ENCODE measurements at regions not wholly inside any gene's neighbourhood (a gene's known extent, or its start where the extent isn't known, plus 50 kb on each side); places are given as distances from the start of the nearest gene placed in this dataset.

- Histone ChIP-seq H3K4me2 (ENCODE audit: low read depth, low read length) (no peak overlapping the region), H3K18ac (ENCODE audit: low read depth, low read length) (no peak overlapping the region), H4K91ac (ENCODE audit: insufficient read depth, low read depth, low read length) (no peak overlapping the region), H4K8ac (ENCODE audit: low read depth in 2 of 2, low read length in 2 of 2) (no peak overlapping the region), H2BK5ac (ENCODE audit: low read depth, low read length, poor library complexity, severe bottlenecking) (no peak overlapping the region), H3K36me3 (ENCODE audit: control insufficient read depth, insufficient read depth, low read length) (no peaks in the 10 kb centered on the region), H4K5ac (ENCODE audit: low read depth, low read length) (no peak overlapping the region), H4K20me1 (ENCODE audit: insufficient read depth, low read length) (no peaks in the 10 kb centered on the region), H2BK15ac (ENCODE audit: low read depth, low read length) (no peak overlapping the region), H3K23ac (ENCODE audit: low read depth, low read length) (no peak overlapping the region), H2AK5ac (ENCODE audit: low read depth, low read length) (no peak overlapping the region), H3K9ac (ENCODE audit: low read depth, low read length) (no peak overlapping the region), H3K27me3 (ENCODE audit: control insufficient read depth, insufficient read depth, low read length) (peaks cover 11% of the 10 kb centered on the region; the same call in 1 of the 2 replicates), H3K4ac (ENCODE audit: low read depth, low read length) (no peak overlapping the region), H3K4me1 (ENCODE audit: control insufficient read depth, insufficient read depth, low read length) (no peaks in the 10 kb centered on the region), H3K79me1 (ENCODE audit: low read depth in 1 of 2, low read length in 2 of 2) (no peaks in the 10 kb centered on the region), H3K9me3 (ENCODE audit: control insufficient read depth, insufficient read depth, low read length) (no peaks in the 10 kb centered on the region), H2AFZ (replicated peaks; ENCODE audit: low read length, poor library complexity) (no peak overlapping the region), H3K14ac (replicated peaks; ENCODE audit: low read depth, low read length) (no peak overlapping the region), H2AK9ac (replicated peaks; ENCODE audit: low read depth, low read length, poor library complexity) (no peak overlapping the region), H2BK20ac (ENCODE audit: low read depth, low read length) (no peak overlapping the region), H3K9me1 (ENCODE audit: insufficient read depth, low read length) (no peaks in the 10 kb centered on the region), H3K56ac (ENCODE audit: extremely low read depth, insufficient read depth, low read length) (no peak overlapping the region), H3K4me3 (ENCODE audit: insufficient read depth, low read depth, low read length) (no peak overlapping the region), H2BK120ac (ENCODE audit: low read depth, low read length) (no peak overlapping the region), H3K27ac (ENCODE audit: insufficient read depth, low read length) (no peak overlapping the region)
- ChIA-PET CTCF (no interaction called here), POLR2A (ENCODE audit: unreplicated experiment) (no interaction called here)
- dilution Hi-C loops (cut with HindIII; ENCODE audit: low sequenced_read_pairs, unreplicated experiment): no loop called here
- 3% methylated on average over 12 of the region's 51 CpGs; no CpG with 5 or more reads in 1 of the 2 experiments for WGBS, 2 experiments (ENCODE audit: extremely low coverage in 2 of 2, insufficient read length in 1 of 2)
- DNase-seq (no peak), ATAC-seq (ENCODE audit: low read depth) (peak; percentile 72)
- intact Hi-C loops (cut with micrococcal nuclease): no loop called here
- TF ChIP-seq RFX5 (IDR thresholded peaks at IDR 0.05; ENCODE audit: low read depth, low read length) (no peak), RCOR1 (IDR thresholded peaks at IDR 0.05; ENCODE audit: insufficient replicate concordance, low read length) (no peak), MXI1 (IDR thresholded peaks at IDR 0.05; ENCODE audit: borderline replicate concordance, low read depth, low read length) (no peak), CTCF (conservative IDR thresholded peaks at IDR 0.05; ENCODE audit: low read depth, low read length) (no peak), BHLHE40 (IDR thresholded peaks at IDR 0.05; ENCODE audit: low read depth, low read length) (no peak), MAZ (IDR thresholded peaks at IDR 0.05; ENCODE audit: borderline replicate concordance, low read depth, low read length) (no peak)
- in situ Hi-C loops (cut with MboI; ENCODE audit: low sequenced_read_pairs): no loop called here
- no TSS peak for BruUV-seq (replicated peaks)
Observed at GRCh38 chr3:24829011-24829581, 334.4 kb upstream of the THRB start.
